GM18909 (cell line): ENCODE measurements at regions not wholly inside any gene's neighbourhood (a gene's known extent, or its start where the extent isn't known, plus 50 kb on each side); places are given as distances from the start of the nearest gene placed in this dataset.
A peak's percentile ranks its signal among the peaks of the same experiment; 100 is the strongest.
"Not testable (repeated sequence)": the region's sequence is repeated elsewhere in the genome, so short reads cannot be mapped to it uniquely, and the experiment has no call there.

Source experiments
- ATAC-seq: cut with Tn5 transposase; IDR thresholded peaks from one replicate; pipeline ENCODE4 v1.9.1; 2021; ENCODE audit warnings: mild to moderate bottlenecking; ENCODE audit not compliant: unreplicated experiment, poor library complexity

GRCh38 chrX:95760356-95760755 lies 924.3 kb upstream of the DIAPH2 start:
- no peak for ATAC-seq

GRCh38 chrX:95762716-95763115 lies 921.9 kb upstream of the DIAPH2 start:
- no peak for ATAC-seq

- ATAC-seq: peak; percentile 88
Measured at GRCh38 chrX:95764972-95765451, 919.6 kb upstream of the DIAPH2 start.

- ATAC-seq: not testable (repeated sequence)
Measured at GRCh38 chrX:95771198-95771597, 913.4 kb upstream of the DIAPH2 start.

- ATAC-seq: no peak
Measured at GRCh38 chrX:95791876-95792275, 892.8 kb upstream of the DIAPH2 start.

GRCh38 chrX:95797344-95797743 lies 887.3 kb upstream of the DIAPH2 start:
- ATAC-seq: no peak

GRCh38 chrX:95823796-95824195 lies 860.8 kb upstream of the DIAPH2 start:
- no peak for ATAC-seq

- ATAC-seq: no peak
Measured at GRCh38 chrX:95835223-95835622, 849.4 kb upstream of the DIAPH2 start.

- no peak for ATAC-seq
Measured at GRCh38 chrX:95836517-95836916, 848.1 kb upstream of the DIAPH2 start.

GRCh38 chrX:95841863-95842262 lies 842.8 kb upstream of the DIAPH2 start:
- ATAC-seq: no peak

- ATAC-seq: no peak
Measured at GRCh38 chrX:95860127-95860526, 824.5 kb upstream of the DIAPH2 start.

GRCh38 chrX:95875661-95876060 lies 809.0 kb upstream of the DIAPH2 start:
- ATAC-seq: no peak

- ATAC-seq: no peak
Measured at GRCh38 chrX:95878874-95879273, 805.8 kb upstream of the DIAPH2 start.

- ATAC-seq: no peak
Measured at GRCh38 chrX:95884186-95884585, 800.5 kb upstream of the DIAPH2 start.

- ATAC-seq: no peak
Measured at GRCh38 chrX:95885074-95885473, 799.6 kb upstream of the DIAPH2 start.

GRCh38 chrX:95889279-95889678 lies 795.4 kb upstream of the DIAPH2 start:
- ATAC-seq: no peak

GRCh38 chrX:95893636-95894035 lies 791.0 kb upstream of the DIAPH2 start:
- ATAC-seq: no peak

GRCh38 chrX:95903490-95903889 lies 781.2 kb upstream of the DIAPH2 start:
- no peak for ATAC-seq

- ATAC-seq: no peak
Measured at GRCh38 chrX:95903975-95904374, 780.7 kb upstream of the DIAPH2 start.

- ATAC-seq: no peak
Measured at GRCh38 chrX:95907081-95907480, 777.6 kb upstream of the DIAPH2 start.

- no peak for ATAC-seq
Measured at GRCh38 chrX:95911062-95911461, 773.6 kb upstream of the DIAPH2 start.

GRCh38 chrX:95919605-95920004 lies 765.0 kb upstream of the DIAPH2 start:
- ATAC-seq: no peak

- no peak for ATAC-seq
Measured at GRCh38 chrX:95945528-95945927, 739.1 kb upstream of the DIAPH2 start.
